HG03039 (cell line): ENCODE measurements at regions not wholly inside any gene's neighbourhood (a gene's known extent, or its start where the extent isn't known, plus 50 kb on each side); places are given as distances from the start of the nearest gene placed in this dataset.
"Not testable (repeated sequence)": the region's sequence is repeated elsewhere in the genome, so short reads cannot be mapped to it uniquely, and the experiment has no call there.

Experiments used
- ATAC-seq: cut with Tn5 transposase; IDR thresholded peaks from one replicate; pipeline ENCODE4 v1.9.1; 2021; ENCODE audit warnings: mild to moderate bottlenecking, moderate library complexity; ENCODE audit not compliant: unreplicated experiment

- no peak for ATAC-seq
Observed at GRCh38 chr13:31385540-31385939, 185.8 kb downstream of the B3GLCT start.

- no peak for ATAC-seq
Observed at GRCh38 chr13:31394506-31394905, 194.7 kb downstream of the B3GLCT start.

- ATAC-seq, result no peak
Observed at GRCh38 chr13:31395090-31395489, 195.3 kb downstream of the B3GLCT start.

- no peak for ATAC-seq
Observed at GRCh38 chr13:31399690-31400089, 199.9 kb downstream of the B3GLCT start.

- not testable (repeated sequence) for ATAC-seq
Observed at GRCh38 chr13:31403711-31404110, 203.9 kb downstream of the B3GLCT start.

- no peak for ATAC-seq
Observed at GRCh38 chr13:31408927-31409326, 209.2 kb downstream of the B3GLCT start.

- ATAC-seq, result no peak
Observed at GRCh38 chr13:31409678-31410356, 210.0 kb downstream of the B3GLCT start.

- no peak for ATAC-seq
Observed at GRCh38 chr13:31413516-31413915, 213.7 kb downstream of the B3GLCT start.

- no peak for ATAC-seq
Observed at GRCh38 chr13:31416066-31416465, 216.3 kb downstream of the B3GLCT start.

- ATAC-seq, result no peak
Observed at GRCh38 chr13:31418186-31418585, 218.4 kb downstream of the B3GLCT start.

GRCh38 chr13:31421756-31422155 is 222.0 kb downstream of the B3GLCT start:
- ATAC-seq, result no peak

GRCh38 chr13:31424130-31424729 is 224.5 kb downstream of the B3GLCT start:
- peak; percentile 97 for ATAC-seq

GRCh38 chr13:31426395-31426794 is 226.6 kb downstream of the B3GLCT start:
- no peak for ATAC-seq

GRCh38 chr13:31427151-31428100 is 227.7 kb downstream of the B3GLCT start:
- no peak for ATAC-seq

GRCh38 chr13:31431722-31432137 is 232.0 kb downstream of the B3GLCT start:
- ATAC-seq, result peak; percentile 51

GRCh38 chr13:31433207-31433606 is 233.4 kb downstream of the B3GLCT start:
- ATAC-seq, result no peak

GRCh38 chr13:31433746-31434145 is 234.0 kb downstream of the B3GLCT start:
- no peak for ATAC-seq

GRCh38 chr13:31434613-31435012 is 234.8 kb downstream of the B3GLCT start:
- no peak for ATAC-seq

GRCh38 chr13:31435536-31435935 is 235.8 kb downstream of the B3GLCT start:
- no peak for ATAC-seq

GRCh38 chr13:31436478-31436877 is 236.7 kb downstream of the B3GLCT start:
- ATAC-seq, result no peak

GRCh38 chr13:31437975-31438374 is 238.2 kb downstream of the B3GLCT start:
- ATAC-seq, result no peak

GRCh38 chr13:31440132-31440531 is 240.4 kb downstream of the B3GLCT start:
- ATAC-seq, result no peak
